ENCODE measurements at regions not wholly inside any gene's neighbourhood (a gene's known extent, or its start where the extent isn't known, plus 50 kb on each side); places are given as distances from the start of the nearest gene placed in this dataset.

- TF ChIP-seq CTCF (IDR thresholded peaks at IDR 0.05) (no peak), POLR2A (IDR thresholded peaks at IDR 0.05; ENCODE audit: low read depth) (no peak), EP300 (IDR thresholded peaks at IDR 0.05) (no peak), POLR2AphosphoS5 (IDR thresholded peaks at IDR 0.05) (no peak)
Measured at GRCh38 chr6:134690048-134690447, 259.9 kb downstream of the ALDH8A1 start.

Measured in esophagus muscularis mucosa (tissue), 4 donors.